ENCODE measurements at regions not wholly inside any gene's neighbourhood (a gene's known extent, or its start where the extent isn't known, plus 50 kb on each side); places are given as distances from the start of the nearest gene placed in this dataset.

DNA sequence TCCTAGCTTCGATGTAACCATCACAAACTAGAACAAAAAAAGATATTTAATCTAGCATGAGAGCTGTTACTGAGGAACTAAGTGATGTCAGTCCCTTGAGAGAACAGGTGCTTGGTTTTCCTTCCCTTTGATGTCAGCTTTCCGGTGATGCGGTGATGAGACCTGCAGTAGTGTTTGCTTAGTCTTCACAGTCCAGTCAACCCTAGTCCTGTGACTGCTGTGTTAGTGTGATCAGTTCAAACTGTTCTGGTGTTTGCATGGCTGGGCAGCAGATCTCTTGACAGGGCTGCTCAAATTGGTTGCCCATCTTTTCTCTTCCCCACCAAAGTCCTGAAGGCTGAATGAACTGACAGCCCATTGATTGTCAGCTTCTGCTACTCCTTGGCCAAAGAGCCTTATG is 608.6 kb upstream of the DAB2 start:
- Histone ChIP-seq H3K79me1 (ENCODE audit: insufficient read depth, low read depth, low read length, poor library complexity, severe bottlenecking) (no peaks in the 10 kb centered on the region), H2BK5ac (ENCODE audit: insufficient read length, low read length) (no peak overlapping the region), H3K56ac (ENCODE audit: insufficient read length, low read depth, low read length) (no peak overlapping the region), H3K4me1 (ENCODE audit: insufficient read depth, low read length) (no peaks in the 10 kb centered on the region), H2AFZ (ENCODE audit: low read length) (no peak overlapping the region), H3K79me2 (ENCODE audit: insufficient read depth, low read length) (no peaks in the 10 kb centered on the region), H3K27ac (ENCODE audit: insufficient read length, low read depth, low read length) (no peak overlapping the region), H3K4ac (ENCODE audit: low read depth, low read length) (no peak overlapping the region), H2AK5ac (ENCODE audit: insufficient read length, low read length) (no peak overlapping the region), H3K23me2 (ENCODE audit: insufficient read length, low read depth, low read length, poor library complexity, severe bottlenecking) (no peaks in the 10 kb centered on the region), H2BK12ac (ENCODE audit: insufficient read length, low read depth, low read length) (no peak overlapping the region), H3T11ph (ENCODE audit: low read length) (no peak overlapping the region), H4K8ac (replicated peaks; ENCODE audit: insufficient read length, low read depth, low read length) (no peak overlapping the region), H2BK120ac (ENCODE audit: low read depth, low read length, poor library complexity, severe bottlenecking) (no peak overlapping the region), H3K18ac (ENCODE audit: insufficient read length, low read depth, low read length) (no peak overlapping the region), H4K5ac (ENCODE audit: insufficient read length, low read depth, low read length) (no peak overlapping the region), H3K4me2 (ENCODE audit: insufficient read depth, insufficient read length, low read length) (no peak overlapping the region), H4K91ac (ENCODE audit: insufficient read length, low read depth, low read length) (no peak overlapping the region), H3K14ac (ENCODE audit: insufficient read depth, low read length) (no peak overlapping the region), H4K20me1 (ENCODE audit: control insufficient read depth, insufficient read depth, insufficient read length) (no peaks in the 10 kb centered on the region), H3K23ac (ENCODE audit: insufficient read length, low read depth, low read length) (peak overlapping the region; percentile 91), H3K9me3 (ENCODE audit: control insufficient read depth, low read depth, low read length) (no peaks in the 10 kb centered on the region), H3K27me3 (ENCODE audit: insufficient read depth, low read length) (no peaks in the 10 kb centered on the region), H3K9ac (ENCODE audit: extremely low read depth, insufficient read length, low read length) (no peak overlapping the region), H2BK20ac (ENCODE audit: low read depth, low read length, poor library complexity, severe bottlenecking) (no peak overlapping the region), H2BK15ac (ENCODE audit: low read depth, low read length) (no peak overlapping the region)
- H3K4me1 Mint-ChIP-seq = no peaks in the 10 kb centered on the region
- no CpG with 5 or more reads among the region's 3 CpGs for WGBS (ENCODE audit: extremely low coverage, insufficient read length, low lambda C conversion rate)
- H3K9me3 Mint-ChIP-seq = no peaks in the 10 kb centered on the region
- TF ChIP-seq, protein P1, sequence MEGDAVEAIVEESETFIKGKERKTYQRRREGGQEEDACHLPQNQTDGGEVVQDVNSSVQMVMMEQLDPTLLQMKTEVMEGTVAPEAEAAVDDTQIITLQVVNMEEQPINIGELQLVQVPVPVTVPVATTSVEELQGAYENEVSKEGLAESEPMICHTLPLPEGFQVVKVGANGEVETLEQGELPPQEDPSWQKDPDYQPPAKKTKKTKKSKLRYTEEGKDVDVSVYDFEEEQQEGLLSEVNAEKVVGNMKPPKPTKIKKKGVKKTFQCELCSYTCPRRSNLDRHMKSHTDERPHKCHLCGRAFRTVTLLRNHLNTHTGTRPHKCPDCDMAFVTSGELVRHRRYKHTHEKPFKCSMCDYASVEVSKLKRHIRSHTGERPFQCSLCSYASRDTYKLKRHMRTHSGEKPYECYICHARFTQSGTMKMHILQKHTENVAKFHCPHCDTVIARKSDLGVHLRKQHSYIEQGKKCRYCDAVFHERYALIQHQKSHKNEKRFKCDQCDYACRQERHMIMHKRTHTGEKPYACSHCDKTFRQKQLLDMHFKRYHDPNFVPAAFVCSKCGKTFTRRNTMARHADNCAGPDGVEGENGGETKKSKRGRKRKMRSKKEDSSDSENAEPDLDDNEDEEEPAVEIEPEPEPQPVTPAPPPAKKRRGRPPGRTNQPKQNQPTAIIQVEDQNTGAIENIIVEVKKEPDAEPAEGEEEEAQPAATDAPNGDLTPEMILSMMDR (conservative IDR thresholded peaks at IDR 0.05) = no peak
- DNase-seq = no peak
- H3K27ac Mint-ChIP-seq = no peak overlapping the region
- no peaks in the 10 kb centered on the region for H3K27me3 Mint-ChIP-seq (ENCODE audit: low read depth)
- no peak overlapping the region for H3K4me3 Mint-ChIP-seq
- no peaks in the 10 kb centered on the region for H3K36me3 Mint-ChIP-seq (ENCODE audit: insufficient read depth in 1 of 3, low read depth in 3 of 3)

Data from H9 (cell line).